ENCODE measurements at regions not wholly inside any gene's neighbourhood (a gene's known extent, or its start where the extent isn't known, plus 50 kb on each side); places are given as distances from the start of the nearest gene placed in this dataset.

- TF ChIP-seq CTCF (IDR thresholded peaks at IDR 0.05): no peak
- TF ChIP-seq POLR2A (IDR thresholded peaks at IDR 0.05): no peak
These were observed 366.3 kb downstream of the AACS start for GRCh38 chr12:125431516-125431915.

All from heart left ventricle (tissue), 13 donors.